ENCODE measurements at regions not wholly inside any gene's neighbourhood (a gene's known extent, or its start where the extent isn't known, plus 50 kb on each side); places are given as distances from the start of the nearest gene placed in this dataset.

DNA sequence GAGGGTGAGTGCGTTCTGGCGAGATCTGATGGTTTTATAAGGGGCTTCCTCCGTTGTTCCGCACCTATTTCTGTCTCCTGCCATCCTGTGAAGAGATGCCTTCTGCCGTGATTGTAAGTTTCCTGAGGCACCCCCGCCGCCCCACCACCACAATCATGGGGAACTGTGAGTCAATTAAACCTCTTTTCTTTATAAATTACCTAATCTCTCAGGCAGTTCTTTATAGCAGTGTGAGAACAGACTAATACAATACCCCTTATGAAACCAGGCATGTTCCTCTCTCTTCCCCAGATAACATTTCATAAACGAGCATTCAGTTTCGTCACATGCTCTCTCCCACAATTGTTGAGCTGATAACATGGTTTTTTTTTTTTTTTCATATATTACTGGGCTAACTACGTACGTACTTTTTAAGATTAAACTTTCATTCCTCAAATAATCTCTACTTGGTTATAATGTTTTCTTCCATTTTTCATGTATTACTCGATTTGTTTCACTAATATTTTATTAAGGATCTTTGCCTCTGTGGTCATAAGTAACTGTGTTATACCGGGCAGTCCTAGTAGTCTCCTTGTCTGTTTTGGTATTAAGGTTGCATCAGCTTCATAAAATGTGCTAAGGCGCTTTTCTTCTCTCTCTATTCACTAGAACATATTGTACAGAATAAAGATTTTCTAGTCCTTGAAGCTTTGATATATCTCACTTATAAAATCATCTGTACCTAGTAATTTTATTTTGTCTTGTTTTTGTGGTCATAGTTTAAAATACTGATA, 64.9 kb upstream of the MVB12B start (continued):
- TF ChIP-seq, protein P1, sequence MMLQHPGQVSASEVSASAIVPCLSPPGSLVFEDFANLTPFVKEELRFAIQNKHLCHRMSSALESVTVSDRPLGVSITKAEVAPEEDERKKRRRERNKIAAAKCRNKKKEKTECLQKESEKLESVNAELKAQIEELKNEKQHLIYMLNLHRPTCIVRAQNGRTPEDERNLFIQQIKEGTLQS (IDR thresholded peaks at IDR 0.05), result peak; percentile 55; the same call in 1 of the 2 replicates
- TF ChIP-seq, protein P1 (CRISPR knock-in tag; conservative IDR thresholded peaks at IDR 0.05), result no peak
- TF ChIP-seq EP300 (IDR thresholded peaks at IDR 0.05; ENCODE audit: low read length), result peak; percentile 22; the same call in 1 of the 2 replicates
- TF ChIP-seq SOX6 (IDR thresholded peaks at IDR 0.05), result peak; percentile 70; the same call in 1 of the 2 replicates
- no peak for TF ChIP-seq PTTG1 (tag; IDR thresholded peaks at IDR 0.05; ENCODE audit: low read depth)
- no peak for TF ChIP-seq E2F1 (CRISPR knock-in tag; IDR thresholded peaks at IDR 0.05)
- TF ChIP-seq ZNF644 (tag; IDR thresholded peaks at IDR 0.05; ENCODE audit: low read depth), result peak; percentile 39; the same call in 1 of the 2 replicates
- no peak for TF ChIP-seq KLF10 (CRISPR knock-in tag; IDR thresholded peaks at IDR 0.05)
- TF ChIP-seq ZNF175 (CRISPR knock-in tag; IDR thresholded peaks at IDR 0.05; ENCODE audit: low read depth), result 0 out of 2 replicates have a peak, but pooled peaks have one; percentile 23
- no peak for TF ChIP-seq ARHGAP35 (IDR thresholded peaks at IDR 0.05; ENCODE audit: partially characterized antibody)
- TF ChIP-seq, protein P2, sequence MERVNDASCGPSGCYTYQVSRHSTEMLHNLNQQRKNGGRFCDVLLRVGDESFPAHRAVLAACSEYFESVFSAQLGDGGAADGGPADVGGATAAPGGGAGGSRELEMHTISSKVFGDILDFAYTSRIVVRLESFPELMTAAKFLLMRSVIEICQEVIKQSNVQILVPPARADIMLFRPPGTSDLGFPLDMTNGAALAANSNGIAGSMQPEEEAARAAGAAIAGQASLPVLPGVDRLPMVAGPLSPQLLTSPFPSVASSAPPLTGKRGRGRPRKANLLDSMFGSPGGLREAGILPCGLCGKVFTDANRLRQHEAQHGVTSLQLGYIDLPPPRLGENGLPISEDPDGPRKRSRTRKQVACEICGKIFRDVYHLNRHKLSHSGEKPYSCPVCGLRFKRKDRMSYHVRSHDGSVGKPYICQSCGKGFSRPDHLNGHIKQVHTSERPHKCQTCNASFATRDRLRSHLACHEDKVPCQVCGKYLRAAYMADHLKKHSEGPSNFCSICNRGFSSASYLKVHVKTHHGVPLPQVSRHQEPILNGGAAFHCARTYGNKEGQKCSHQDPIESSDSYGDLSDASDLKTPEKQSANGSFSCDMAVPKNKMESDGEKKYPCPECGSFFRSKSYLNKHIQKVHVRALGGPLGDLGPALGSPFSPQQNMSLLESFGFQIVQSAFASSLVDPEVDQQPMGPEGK (CRISPR knock-in tag; IDR thresholded peaks at IDR 0.05; ENCODE audit: borderline replicate concordance), result no peak
- TF ChIP-seq ZSCAN29 (IDR thresholded peaks at IDR 0.05), result no peak
- TF ChIP-seq IRF1 (CRISPR knock-in tag; IDR thresholded peaks at IDR 0.05; ENCODE audit: borderline replicate concordance), result no peak
- TF ChIP-seq CHD1 (IDR thresholded peaks at IDR 0.05; ENCODE audit: low read length), result no peak
- TF ChIP-seq POLR2H (tag; IDR thresholded peaks at IDR 0.05; ENCODE audit: low read depth), result peak; percentile 78
- TF ChIP-seq TCF7 (IDR thresholded peaks at IDR 0.05; ENCODE audit: borderline replicate concordance), result no peak
- TF ChIP-seq E2F4 (CRISPR knock-in tag; IDR thresholded peaks at IDR 0.05; ENCODE audit: low read depth), result no peak
- TF ChIP-seq, protein P3, sequence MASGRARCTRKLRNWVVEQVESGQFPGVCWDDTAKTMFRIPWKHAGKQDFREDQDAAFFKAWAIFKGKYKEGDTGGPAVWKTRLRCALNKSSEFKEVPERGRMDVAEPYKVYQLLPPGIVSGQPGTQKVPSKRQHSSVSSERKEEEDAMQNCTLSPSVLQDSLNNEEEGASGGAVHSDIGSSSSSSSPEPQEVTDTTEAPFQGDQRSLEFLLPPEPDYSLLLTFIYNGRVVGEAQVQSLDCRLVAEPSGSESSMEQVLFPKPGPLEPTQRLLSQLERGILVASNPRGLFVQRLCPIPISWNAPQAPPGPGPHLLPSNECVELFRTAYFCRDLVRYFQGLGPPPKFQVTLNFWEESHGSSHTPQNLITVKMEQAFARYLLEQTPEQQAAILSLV (tag; IDR thresholded peaks at IDR 0.05), result no peak
- no peak for TF ChIP-seq ZNF232 (CRISPR knock-in tag; IDR thresholded peaks at IDR 0.05)
- no peak for TF ChIP-seq HMGN3 (IDR thresholded peaks at IDR 0.05; ENCODE audit: borderline replicate concordance, extremely low read depth, insufficient read length, low read depth, low read length)
- 0 out of 2 replicates have a peak, but pooled peaks have one; percentile 9 for TF ChIP-seq ATF7 (IDR thresholded peaks at IDR 0.05)

Measured in K562 (cell line).